CD4-positive, CD25-positive, alpha-beta regulatory T cell (primary cell): ENCODE measurements at regions not wholly inside any gene's neighbourhood (a gene's known extent, or its start where the extent isn't known, plus 50 kb on each side); places are given as distances from the start of the nearest gene placed in this dataset.

ENCODE experiments used
- ATAC-seq, 2 donors: fragments of 150-1000 bp; cut with Tn5 transposase; one replicate each; pipeline ENCODE4 v1.10.0; 2021; ENCODE audit warnings: low read depth in 2 of 2, moderate number of reproducible peaks in 2 of 2, moderate library complexity in 1 of 2
- DNase-seq, 3 donors: peaks; one replicate each; pipeline versions ENCODE4 v3.0.0 to v3.0.0-alpha.2; 2012 to 2022; ENCODE audit warnings: mixed read lengths in 1 of 3
- H3K27ac ChIP-seq: one replicate; pipeline ENCODE4 v1.7.0; 2013; ENCODE audit warnings: mild to moderate bottlenecking, low read length; ENCODE audit not compliant: insufficient read depth, poor library complexity, severe bottlenecking
- H3K27me3 ChIP-seq: one replicate; pipeline ENCODE4 v1.7.0; 2013; ENCODE audit warnings: low read length; ENCODE audit not compliant: control insufficient read depth, insufficient read depth
- H3K36me3 ChIP-seq: one replicate; pipeline ENCODE4 v1.7.0; 2013; ENCODE audit warnings: mild to moderate bottlenecking, low read length, moderate library complexity; ENCODE audit not compliant: control insufficient read depth, insufficient read depth
- H3K4me1 ChIP-seq: 2 replicates; pipeline ENCODE4 v1.7.0; 2013; ENCODE audit warnings: mild to moderate bottlenecking, low read length; ENCODE audit not compliant: insufficient read depth, control insufficient read depth, poor library complexity, severe bottlenecking
- H3K4me3 ChIP-seq: one replicate; pipeline ENCODE4 v1.7.0; 2013; ENCODE audit warnings: low read depth, mild to moderate bottlenecking, low read length, moderate library complexity
- H3K9me3 ChIP-seq, 2 experiments: 1 replicate in 1 of 2; 2 replicates in 1 of 2; pipeline ENCODE4 v1.7.0; 2013; ENCODE audit warnings: low read length in 2 of 2, mild to moderate bottlenecking in 1 of 2, moderate library complexity in 1 of 2; ENCODE audit not compliant: control insufficient read depth in 2 of 2
- H3K27ac Mint-ChIP-seq, 3 donors: one replicate each; pipeline ENCODE4 v1.8.0; 2020 to 2022; ENCODE audit warnings: mild to moderate bottlenecking in 3 of 3, mixed read lengths in 3 of 3, moderate library complexity in 2 of 3
- H3K27me3 Mint-ChIP-seq: one replicate; pipeline ENCODE4 v1.8.0; 2022; ENCODE audit warnings: mild to moderate bottlenecking, mixed read lengths
- H3K36me3 Mint-ChIP-seq: one replicate; pipeline ENCODE4 v1.8.0; 2020; ENCODE audit warnings: mixed read lengths
- H3K4me1 Mint-ChIP-seq, 4 donors: one replicate each; pipeline ENCODE4 v1.8.0; 2020 to 2022; ENCODE audit warnings: mixed read lengths in 4 of 4, mild to moderate bottlenecking in 1 of 4
- H3K4me3 Mint-ChIP-seq, 4 donors: one replicate each; pipeline ENCODE4 v1.8.0; 2020 to 2022; ENCODE audit warnings: mild to moderate bottlenecking in 4 of 4, mixed read lengths in 4 of 4, moderate library complexity in 3 of 4
- H3K9me3 Mint-ChIP-seq, 7 donors: one replicate each; pipeline ENCODE4 v1.8.0; 2020 to 2022; ENCODE audit warnings: mixed read lengths in 7 of 7, mild to moderate bottlenecking in 3 of 7, moderate library complexity in 2 of 7

DNA sequence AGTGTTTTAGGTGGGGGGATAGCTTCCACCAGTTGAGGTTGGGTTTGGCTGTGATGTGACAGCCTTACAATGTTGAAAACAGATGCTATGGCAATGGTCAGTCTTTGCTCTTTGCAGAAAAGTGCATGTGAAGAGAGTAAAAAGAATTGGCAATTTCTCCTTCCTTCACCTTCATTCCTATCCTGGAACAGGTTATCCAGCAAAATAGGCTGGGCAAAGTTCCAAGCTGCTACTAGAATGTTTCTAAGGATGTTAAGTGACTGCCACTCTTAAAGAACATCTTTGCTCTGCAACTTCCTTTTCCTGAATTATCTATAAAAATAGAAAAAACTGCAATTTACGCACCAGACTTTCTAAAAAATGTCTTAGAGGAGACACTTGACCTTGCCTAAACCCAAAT is 50.1 kb upstream of the MYCBP2 start:
- H3K36me3 Mint-ChIP-seq: no peaks in the 10 kb centered on the region
- ATAC-seq (no peak), DNase-seq (no peak)
- Histone ChIP-seq H3K9me3 (no peaks in the 10 kb centered on the region), H3K27me3 (no peaks in the 10 kb centered on the region), H3K4me1 (no peaks in the 10 kb centered on the region), H3K27ac (no peak overlapping the region), H3K4me3 (no peak overlapping the region), H3K36me3 (no peaks in the 10 kb centered on the region)
- H3K4me1 Mint-ChIP-seq: peaks cover 0 to 2% (median 0%) of the 10 kb centered on the region in 4 donors
- H3K9me3 Mint-ChIP-seq: no peaks in the 10 kb centered on the region
- no peak overlapping the region for H3K27ac Mint-ChIP-seq
- H3K4me3 Mint-ChIP-seq: no peak overlapping the region
- no peaks in the 10 kb centered on the region for H3K27me3 Mint-ChIP-seq
